Lung (tissue), 11 donors: ENCODE measurements at regions not wholly inside any gene's neighbourhood (a gene's known extent, or its start where the extent isn't known, plus 50 kb on each side); places are given as distances from the start of the nearest gene placed in this dataset.
"Not testable (repeated sequence)": the region's sequence is repeated elsewhere in the genome, so short reads cannot be mapped to it uniquely, and the experiment has no call there.

ENCODE experiments used
- ATAC-seq: fragments of 200-7000 bp; cut with Tn5 transposase; one replicate; pipeline ENCODE4 v1.9.1; 2020; ENCODE audit warnings: moderate number of reproducible peaks; ENCODE audit not compliant: insufficient read depth, low FRiP score
- DNase-seq, 3 donors: peaks; one replicate each; pipeline ENCODE4 v3.0.0-alpha.2; 2013 to 2017
- H3K27ac ChIP-seq, 2 donors: one replicate each; pipeline ENCODE4 v1.5.1; 2013; ENCODE audit warnings: mild to moderate bottlenecking in 2 of 2, moderate library complexity in 2 of 2, control low read depth in 1 of 2, inconsistent platforms in 1 of 2, low read depth in 1 of 2, low read length in 1 of 2
- H3K27me3 ChIP-seq, 3 donors: one replicate each; pipeline ENCODE4 v1.5.1; 2013; ENCODE audit warnings: low read length in 2 of 3; ENCODE audit not compliant: control insufficient read depth in 3 of 3, insufficient read depth in 3 of 3
- H3K36me3 ChIP-seq, 4 donors: one replicate each; pipeline ENCODE4 v1.5.1; 2013; ENCODE audit warnings: low read length in 4 of 4, mild to moderate bottlenecking in 1 of 4, moderate library complexity in 1 of 4; ENCODE audit not compliant: control insufficient read depth in 4 of 4, insufficient read depth in 4 of 4
- H3K4me1 ChIP-seq, 5 donors: one replicate each; pipeline ENCODE4 v1.5.1; 2013; ENCODE audit warnings: low read length in 5 of 5, mild to moderate bottlenecking in 2 of 5, moderate library complexity in 1 of 5; ENCODE audit not compliant: control insufficient read depth in 5 of 5, insufficient read depth in 5 of 5
- H3K4me3 ChIP-seq: one replicate; pipeline ENCODE4 v1.5.1; 2013; ENCODE audit warnings: mild to moderate bottlenecking, control low read depth, moderate library complexity
- H3K9ac ChIP-seq, 2 donors: one replicate each; pipeline ENCODE4 v1.5.1; 2013; ENCODE audit warnings: low read length in 2 of 2, control low read depth in 1 of 2; ENCODE audit not compliant: insufficient read depth in 1 of 2
- H3K9me3 ChIP-seq, 4 donors: one replicate each; pipeline ENCODE4 v1.5.1; 2013; ENCODE audit warnings: low read length in 3 of 4, mild to moderate bottlenecking in 1 of 4, moderate library complexity in 1 of 4; ENCODE audit not compliant: control insufficient read depth in 4 of 4, insufficient read depth in 3 of 4
- CTCF ChIP-seq: IDR thresholded peaks from 2 replicates; pipeline ENCODE4 v1.5.1; 2012; ENCODE audit warnings: mild to moderate bottlenecking; ENCODE audit errors: control extremely low read depth, extremely low read depth
- WGBS, 2 donors: extraction: QIAGEN DNeasy Blood & Tissue Kit; methylation state at CpG; one replicate each; pipeline ENCODE4 v1.1.7; 2013; 5-methylcytosine and 5-hydroxymethylcytosine counted together
- donor health status: control.
- donor health status: control.
- donor health status: Bipolar disorder and iron deficiency.
- donor health status: healthy.
- donor health status: DM: yes; HTN: yes; CAD: no.

- no peak for ATAC-seq
- Histone ChIP-seq H3K9me3 (no peaks in the 10 kb centered on the region), H3K36me3 (no peaks in the 10 kb centered on the region), H3K4me3 (no peak overlapping the region), H3K9ac (no peak overlapping the region), H3K27me3 (no peaks in the 10 kb centered on the region), H3K4me1 (peaks cover 0 to 8% (median 0%) of the 10 kb centered on the region in 5 donors), H3K27ac (no peak overlapping the region)
- TF ChIP-seq CTCF: no peak
- 56 to 72% methylated on average over 2 of the region's 2 CpGs for WGBS, 2 donors
- DNase-seq: no peak
Measured at GRCh38 chr21:23936991-23937390, 1670.3 kb downstream of the MRPL39 start.

DNA sequence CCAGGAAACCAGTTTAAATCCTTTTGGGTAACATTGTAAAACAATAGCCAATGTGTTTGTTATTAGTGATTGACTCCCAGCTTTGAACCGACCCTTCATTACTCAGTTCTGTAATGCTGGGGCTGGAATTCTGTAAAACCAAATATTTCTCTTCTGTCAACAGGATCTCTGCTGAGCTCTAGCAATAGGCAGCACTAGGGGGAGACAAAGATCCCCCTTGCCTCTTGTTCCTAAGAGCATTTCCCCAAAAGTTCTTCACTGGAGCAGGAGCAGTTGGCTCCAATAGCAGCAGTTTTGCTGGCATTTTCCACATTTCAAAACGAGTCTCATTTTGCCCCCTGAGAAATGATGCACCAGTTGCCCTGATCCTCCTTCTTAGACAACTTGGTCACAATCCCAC is 1671.1 kb downstream of the MRPL39 start:
- WGBS, 2 donors: 72 to 79% methylated on average over 2 of the region's 2 CpGs
- peak; percentile 22 to 62 (median 33) for DNase-seq
- H3K27ac ChIP-seq: no peak overlapping the region
- peaks cover 0 to 8% (median 0%) of the 10 kb centered on the region in 5 donors for H3K4me1 ChIP-seq
- H3K9me3 ChIP-seq: no peaks in the 10 kb centered on the region
- H3K4me3 ChIP-seq: no peak overlapping the region
- no peak for ATAC-seq
- H3K36me3 ChIP-seq: no peaks in the 10 kb centered on the region
- TF ChIP-seq CTCF: no peak
- H3K9ac ChIP-seq: no peak overlapping the region
- H3K27me3 ChIP-seq: no peaks in the 10 kb centered on the region

DNA sequence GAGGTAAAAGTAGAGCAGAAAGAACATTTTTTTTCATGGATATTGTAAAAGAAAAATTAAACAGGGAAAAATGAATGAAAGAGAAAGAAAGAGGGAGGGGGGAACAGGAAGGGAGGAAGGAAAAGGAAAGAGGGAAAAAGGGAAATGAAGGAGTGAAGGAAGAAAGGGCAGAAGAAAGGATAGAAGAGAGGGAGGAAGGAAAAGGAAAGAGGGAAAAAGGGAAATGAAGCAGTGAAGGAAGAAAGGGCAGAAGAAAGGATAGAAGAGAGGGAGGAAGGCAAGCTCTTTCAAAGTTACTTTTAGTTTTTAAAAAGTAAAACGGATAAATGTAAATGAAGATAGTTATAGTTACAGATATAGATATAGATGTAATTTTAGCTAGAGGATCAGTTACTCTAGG is 1676.7 kb downstream of the MRPL39 start:
- H3K36me3 ChIP-seq: no peaks in the 10 kb centered on the region
- H3K9me3 ChIP-seq: no peaks in the 10 kb centered on the region
- WGBS, 2 donors: 84 to 91% methylated on average over 1 of the region's 1 CpG
- ATAC-seq (no peak), DNase-seq (no peak)
- TF ChIP-seq CTCF: no peak
- H3K27me3 ChIP-seq: no peaks in the 10 kb centered on the region
- H3K4me1 ChIP-seq: no peaks in the 10 kb centered on the region
- H3K4me3 ChIP-seq: no peak overlapping the region
- H3K9ac ChIP-seq: no peak overlapping the region
- no peak overlapping the region for H3K27ac ChIP-seq

DNA sequence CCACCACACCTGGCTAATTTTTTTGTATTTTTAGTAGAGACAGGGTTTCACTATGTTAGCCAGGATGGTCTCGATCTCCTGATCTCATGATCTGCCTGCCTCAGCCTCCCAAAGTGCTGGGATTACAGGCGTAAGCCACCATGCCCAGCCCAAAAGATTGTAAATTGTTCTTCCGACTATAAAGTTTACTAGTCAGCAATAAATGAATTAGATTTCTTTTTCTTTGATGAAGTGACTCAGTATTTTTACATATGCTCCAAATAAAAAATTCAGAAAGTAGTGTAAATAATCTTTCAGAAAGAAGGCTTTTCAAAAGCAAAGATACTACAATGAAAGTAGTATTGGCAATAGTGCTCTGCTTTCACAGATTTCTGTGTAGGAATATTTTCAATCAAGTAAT is 1680.9 kb downstream of the MRPL39 start:
- 84 to 94% methylated on average over 3 of the region's 3 CpGs for WGBS, 2 donors
- H3K36me3 ChIP-seq, ATAC-seq, DNase-seq, H3K4me3 ChIP-seq, H3K27me3 ChIP-seq, H3K9ac ChIP-seq, H3K27ac ChIP-seq, H3K4me1 ChIP-seq, H3K9me3 ChIP-seq: not testable (repeated sequence)
